Adrenal gland (tissue), 5 donors: ENCODE measurements at regions not wholly inside any gene's neighbourhood (a gene's known extent, or its start where the extent isn't known, plus 50 kb on each side); places are given as distances from the start of the nearest gene placed in this dataset.

Source experiments
- CTCF ChIP-seq, 6 experiments: fragments of 450-650 bp in 4 of 6; fragments of 200-600 bp in 2 of 6; sonication (generic) in 1 of 6; IDR thresholded peaks; 1 replicate in 5 of 6; 2 replicates in 1 of 6; pipeline versions ENCODE4 v1.5.1 to v1.8.0; 2016 to 2021; ENCODE audit warnings: antibody characterized with exemption in 6 of 6, mild to moderate bottlenecking in 2 of 6, moderate library complexity in 1 of 6
- POLR2A ChIP-seq, 2 donors: fragments of 450-650 bp; IDR thresholded peaks; one replicate each; pipeline ENCODE4 v1.6.1; 2017; ENCODE audit warnings: antibody characterized with exemption in 2 of 2, mild to moderate bottlenecking in 2 of 2, moderate library complexity in 1 of 2
- donor health status: DM: no; HTN: no; CAD: no.

GRCh38 chr18:47603158-47603557 lies 327.3 kb downstream of the SMAD2 start:
- TF ChIP-seq POLR2A (IDR thresholded peaks at IDR 0.05) = no peak
- no peak for TF ChIP-seq CTCF (IDR thresholded peaks at IDR 0.05)
